Mucosa of gallbladder (tissue), 1 donor: ENCODE measurements at regions not wholly inside any gene's neighbourhood (a gene's known extent, or its start where the extent isn't known, plus 50 kb on each side); places are given as distances from the start of the nearest gene placed in this dataset.
A peak's percentile ranks its signal among the peaks of the same experiment; 100 is the strongest.

Experiments
- DNase-seq: peaks from one replicate; pipeline ENCODE4 v3.0.0-alpha.2; 2020; ENCODE audit warnings: low spot score
- donor health status: DM: no; HTN: no; CAD: no.

DNA sequence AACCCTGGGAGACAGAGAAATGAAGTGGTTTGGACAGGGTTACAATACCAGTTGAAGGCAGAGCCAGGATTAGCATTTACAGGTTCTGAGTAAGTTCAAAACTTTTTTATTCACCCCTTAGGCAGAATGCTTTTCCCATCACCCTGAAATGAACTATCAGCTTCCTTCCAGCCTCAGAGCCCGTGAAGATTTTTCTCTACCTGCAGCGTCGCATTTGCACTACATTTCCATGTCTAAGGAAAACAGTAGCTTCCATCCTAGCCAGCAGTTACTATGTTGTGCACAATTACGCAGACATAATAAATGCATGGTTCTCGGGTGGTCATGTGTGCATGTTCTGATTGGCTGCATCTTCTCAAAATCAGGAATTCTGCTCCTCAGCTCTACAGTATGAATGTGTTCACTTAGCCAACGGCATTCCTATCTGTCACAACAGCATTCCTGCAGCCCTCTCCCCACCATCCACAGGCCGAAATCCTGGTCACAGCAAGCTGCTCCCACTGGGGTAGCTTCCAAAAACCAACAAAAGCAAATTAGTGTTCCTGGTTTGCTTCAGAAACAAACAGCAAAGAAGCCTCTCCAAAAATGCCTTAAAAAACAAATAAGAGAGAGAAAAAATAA lies 510.8 kb upstream of the SEMA6D start:
- DNase-seq: no peak

GRCh38 chr15:47209591-47209990 lies 507.7 kb upstream of the SEMA6D start:
- no peak for DNase-seq

- no peak for DNase-seq
Measured at GRCh38 chr15:47212222-47213010, 504.9 kb upstream of the SEMA6D start.

DNA sequence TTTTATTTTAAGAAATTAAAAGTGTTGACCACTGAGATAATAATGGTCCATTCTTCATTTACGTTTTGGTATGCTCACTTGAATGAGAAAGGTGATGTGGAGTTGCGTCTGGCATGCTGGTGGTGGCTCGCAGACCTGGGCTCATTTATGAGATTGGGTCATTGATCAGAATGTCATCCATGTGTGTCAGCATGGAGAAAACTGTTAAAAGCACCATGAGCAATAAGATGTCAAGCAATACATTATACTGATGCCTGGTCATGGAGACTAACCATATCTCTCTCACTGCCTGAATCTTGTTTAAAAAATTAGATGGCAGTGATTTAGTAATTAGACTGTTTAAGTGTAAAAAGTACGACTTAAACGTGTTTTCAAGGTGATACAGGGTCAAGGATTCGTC lies 503.4 kb upstream of the SEMA6D start:
- no peak for DNase-seq

DNA sequence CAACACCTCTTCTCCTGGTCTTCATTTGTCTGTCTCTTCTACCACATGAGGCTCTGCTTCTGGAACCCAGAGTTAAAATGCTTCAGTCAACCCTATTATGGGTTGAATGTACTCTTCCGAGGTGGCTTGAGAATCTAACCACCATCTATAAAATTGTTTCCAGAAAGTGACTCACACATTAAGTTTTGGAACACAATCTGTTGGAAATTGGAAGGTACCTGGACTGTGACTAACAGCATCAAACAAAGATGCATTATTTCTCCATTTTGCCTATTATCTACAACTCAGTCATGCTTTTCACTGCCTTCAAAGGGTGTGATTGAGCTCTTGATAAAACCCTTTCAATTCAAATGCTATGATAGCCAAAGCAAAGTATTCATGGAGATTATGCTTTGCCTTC lies 499.0 kb upstream of the SEMA6D start:
- DNase-seq: no peak

DNA sequence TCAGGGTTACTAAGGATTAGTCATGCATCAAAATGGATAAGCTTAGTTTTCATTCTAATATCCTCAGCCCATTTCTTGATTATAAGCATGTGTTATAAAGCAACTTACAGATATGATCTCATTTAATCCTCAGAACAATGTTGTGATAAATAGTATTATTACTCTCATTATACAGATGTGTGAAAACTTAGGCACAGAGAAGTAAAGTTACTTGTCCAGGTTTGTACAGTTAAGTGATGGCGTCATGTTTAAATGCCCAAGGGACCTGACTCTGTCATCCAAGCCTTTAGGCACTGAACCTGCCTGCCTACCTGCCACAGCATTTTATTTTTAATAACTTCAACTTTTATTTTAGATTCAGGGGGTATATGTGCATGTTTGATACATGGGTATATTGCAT lies 472.9 kb upstream of the SEMA6D start:
- DNase-seq: no peak

- DNase-seq: no peak
Measured at GRCh38 chr15:47246317-47246716, 471.0 kb upstream of the SEMA6D start.

DNA sequence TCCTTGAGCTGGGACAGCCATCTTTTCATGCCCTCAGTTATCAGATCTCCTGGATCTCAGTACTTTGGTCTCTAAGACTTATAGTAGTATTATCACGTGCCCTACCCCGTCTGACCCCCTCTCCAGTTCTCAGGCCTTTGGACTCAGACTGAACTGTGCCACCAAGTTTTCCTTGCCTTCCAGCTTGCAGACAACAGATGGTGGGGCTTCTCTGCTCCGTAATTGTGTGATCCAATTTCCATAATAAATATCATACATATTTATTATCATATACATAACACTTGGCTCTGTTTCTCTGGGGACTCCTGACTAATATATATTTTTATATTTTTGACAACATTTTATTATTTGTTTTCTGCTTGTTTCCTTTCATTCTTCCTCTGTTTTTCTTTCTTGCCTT lies 458.8 kb upstream of the SEMA6D start:
- no peak for DNase-seq

- DNase-seq: no peak
Measured at GRCh38 chr15:47265686-47266085, 451.6 kb upstream of the SEMA6D start.

GRCh38 chr15:47266566-47266965 lies 450.7 kb upstream of the SEMA6D start:
- DNase-seq: no peak

- DNase-seq: no peak
Measured at GRCh38 chr15:47273864-47274263, 443.4 kb upstream of the SEMA6D start.

GRCh38 chr15:47283246-47283645 lies 434.1 kb upstream of the SEMA6D start:
- no peak for DNase-seq

GRCh38 chr15:47288794-47289193 lies 428.5 kb upstream of the SEMA6D start:
- no peak for DNase-seq

DNA sequence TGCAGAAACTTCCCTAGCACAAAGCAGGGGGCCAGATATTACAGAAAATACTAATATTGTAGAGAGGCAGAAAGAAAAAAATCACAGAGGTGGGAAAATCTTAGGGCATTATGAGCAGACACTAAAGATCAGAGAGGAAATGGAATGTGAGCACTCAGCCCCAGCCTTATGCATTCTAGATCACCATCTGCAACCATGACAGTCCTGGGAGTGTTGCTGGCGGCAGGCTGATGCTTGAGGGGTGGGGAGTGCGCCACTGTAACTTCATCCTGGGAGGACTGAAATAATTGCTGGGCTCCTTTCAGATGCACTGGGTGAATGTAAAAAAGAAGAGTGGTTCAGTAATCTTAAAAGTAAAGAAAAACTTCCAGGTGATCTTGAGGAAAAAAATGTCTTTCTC lies 427.6 kb upstream of the SEMA6D start:
- DNase-seq: no peak

GRCh38 chr15:47291767-47292166 lies 425.5 kb upstream of the SEMA6D start:
- no peak for DNase-seq

- no peak for DNase-seq
Measured at GRCh38 chr15:47292638-47293190, 424.6 kb upstream of the SEMA6D start.

DNA sequence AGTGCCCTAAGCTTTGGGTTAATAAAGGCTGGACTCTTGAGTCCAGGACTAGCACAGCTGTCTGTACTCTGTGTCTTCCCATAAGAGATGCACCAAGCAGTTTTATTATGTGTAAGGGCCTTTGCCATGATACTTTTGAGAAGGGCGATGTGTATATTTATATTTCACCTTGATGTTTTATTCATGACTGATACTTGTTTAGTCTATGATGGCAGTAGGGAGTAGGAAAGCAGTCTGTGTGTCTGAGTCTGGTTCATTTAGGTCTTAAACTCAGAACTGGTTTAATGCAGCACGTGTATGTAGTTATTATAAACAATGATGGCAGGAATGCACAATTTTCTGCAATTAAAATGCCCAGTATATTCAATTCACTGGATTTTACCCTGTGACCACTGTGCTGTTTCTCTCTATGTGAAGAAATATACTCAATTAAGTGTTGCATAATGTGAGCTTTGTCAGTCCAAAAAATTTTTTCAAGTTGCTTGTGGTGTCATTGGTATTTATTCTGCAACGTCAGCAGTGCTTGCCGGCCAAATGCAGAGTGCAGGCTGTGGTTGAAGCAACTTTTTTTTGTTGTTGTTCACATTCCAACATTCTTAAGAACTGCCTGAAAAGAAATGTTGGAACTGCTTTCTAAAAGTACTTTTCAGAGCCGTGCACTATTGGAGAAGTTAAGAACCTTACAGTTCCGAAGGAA lies 423.7 kb upstream of the SEMA6D start:
- peak; percentile 66 for DNase-seq

DNA sequence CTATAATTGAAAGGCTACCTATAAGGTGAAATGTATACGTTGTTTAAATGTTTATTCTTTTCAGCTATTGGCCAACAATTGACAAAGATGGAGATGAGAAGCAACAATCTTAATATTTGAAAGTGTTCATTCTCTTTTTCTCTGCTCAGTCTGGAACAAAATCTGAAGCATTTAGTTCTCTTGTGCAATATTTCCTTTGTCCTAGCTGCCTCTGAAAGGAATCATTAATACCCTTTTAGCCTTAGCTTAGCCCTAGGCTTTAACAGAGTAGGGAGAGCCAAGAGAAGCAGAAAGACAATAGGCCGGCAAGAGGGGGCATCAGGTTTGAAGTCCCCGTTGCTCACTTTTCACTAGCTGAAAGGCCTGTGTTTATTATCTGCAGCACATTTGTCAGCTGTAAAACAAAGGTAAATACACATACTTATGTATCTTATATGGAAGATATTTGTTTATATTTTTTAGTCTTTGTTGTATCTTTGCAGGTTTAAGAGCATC lies 422.5 kb upstream of the SEMA6D start:
- no peak for DNase-seq

GRCh38 chr15:47296881-47297280 lies 420.4 kb upstream of the SEMA6D start:
- DNase-seq: no peak

DNA sequence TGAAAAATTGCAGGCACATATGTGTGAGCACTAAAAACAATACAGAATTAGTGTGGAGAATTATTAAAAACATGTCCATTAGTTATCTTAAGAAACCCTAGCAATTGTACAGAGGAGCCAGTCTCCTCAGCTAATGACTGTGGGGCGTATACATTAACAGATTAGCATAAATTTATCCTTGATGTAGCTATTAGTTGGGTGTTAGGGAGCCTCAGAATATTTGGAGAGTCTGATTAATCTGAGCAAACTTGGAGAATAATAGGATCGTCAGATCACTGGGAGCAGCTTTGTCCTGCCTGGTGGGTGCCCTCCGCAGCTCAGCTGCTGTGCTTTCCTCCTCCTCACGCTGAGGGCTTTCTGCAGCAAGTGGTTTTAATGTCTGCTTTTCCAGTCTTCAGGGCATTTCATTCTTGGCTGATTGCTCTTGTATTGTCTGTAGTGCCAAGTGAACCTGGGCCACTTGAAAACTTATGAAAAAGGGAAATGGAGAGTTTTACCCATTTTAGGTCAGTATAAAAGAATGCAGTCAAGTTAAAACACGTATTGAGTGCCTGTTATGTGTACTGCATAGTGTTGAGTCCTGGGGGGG lies 417.4 kb upstream of the SEMA6D start:
- no peak for DNase-seq

GRCh38 chr15:47300596-47300995 lies 416.7 kb upstream of the SEMA6D start:
- DNase-seq: no peak

- no peak for DNase-seq
Measured at GRCh38 chr15:47301481-47301880, 415.8 kb upstream of the SEMA6D start.
